GM19452 (cell line): ENCODE measurements at regions not wholly inside any gene's neighbourhood (a gene's known extent, or its start where the extent isn't known, plus 50 kb on each side); places are given as distances from the start of the nearest gene placed in this dataset.
"Not testable (repeated sequence)": the region's sequence is repeated elsewhere in the genome, so short reads cannot be mapped to it uniquely, and the experiment has no call there.

Experiments used
- ATAC-seq: cut with Tn5 transposase; IDR thresholded peaks from one replicate; pipeline ENCODE4 v1.9.1; 2021; ENCODE audit not compliant: unreplicated experiment

GRCh38 chr1:184889166-184889565 is 85.1 kb downstream of the NIBAN1 start:
- ATAC-seq, result no peak

GRCh38 chr1:184888505-184888904 is 85.8 kb downstream of the NIBAN1 start:
- ATAC-seq, result no peak

- no peak for ATAC-seq
Measured at GRCh38 chr1:184882957-184883815, 91.1 kb downstream of the NIBAN1 start.

- peak; percentile 67 for ATAC-seq
Measured at GRCh38 chr1:184881941-184882913, 92.1 kb downstream of the NIBAN1 start.

- ATAC-seq, result no peak
Measured at GRCh38 chr1:184879876-184880557, 94.3 kb downstream of the NIBAN1 start.

- ATAC-seq, result no peak
Measured at GRCh38 chr1:184878602-184879001, 95.7 kb downstream of the NIBAN1 start.

- ATAC-seq, result no peak
Measured at GRCh38 chr1:184878002-184878401, 96.3 kb downstream of the NIBAN1 start.

- not testable (repeated sequence) for ATAC-seq
Measured at GRCh38 chr1:184876015-184876414, 98.3 kb downstream of the NIBAN1 start.

GRCh38 chr1:184875218-184875617 is 99.1 kb downstream of the NIBAN1 start:
- no peak for ATAC-seq

GRCh38 chr1:184870319-184870718 is 104.0 kb downstream of the NIBAN1 start:
- ATAC-seq, result no peak

- no peak for ATAC-seq
Measured at GRCh38 chr1:184867866-184868689, 106.2 kb downstream of the NIBAN1 start.

- ATAC-seq, result peak; percentile 96
Measured at GRCh38 chr1:184866991-184867788, 107.1 kb downstream of the NIBAN1 start.

- ATAC-seq, result peak; percentile 33
Measured at GRCh38 chr1:184866586-184866985, 107.7 kb downstream of the NIBAN1 start.

- no peak for ATAC-seq
Measured at GRCh38 chr1:184865831-184866230, 108.5 kb downstream of the NIBAN1 start.

- no peak for ATAC-seq
Measured at GRCh38 chr1:184861755-184862336, 107.2 kb upstream of the EDEM3 start.

- peak; percentile 50 for ATAC-seq
Measured at GRCh38 chr1:184860985-184861754, 106.5 kb upstream of the EDEM3 start.

GRCh38 chr1:184860535-184860934 is 105.9 kb upstream of the EDEM3 start:
- no peak for ATAC-seq

GRCh38 chr1:184859381-184860105 is 104.9 kb upstream of the EDEM3 start:
- no peak for ATAC-seq
